ENCODE measurements at regions not wholly inside any gene's neighbourhood (a gene's known extent, or its start where the extent isn't known, plus 50 kb on each side); places are given as distances from the start of the nearest gene placed in this dataset.

DNA sequence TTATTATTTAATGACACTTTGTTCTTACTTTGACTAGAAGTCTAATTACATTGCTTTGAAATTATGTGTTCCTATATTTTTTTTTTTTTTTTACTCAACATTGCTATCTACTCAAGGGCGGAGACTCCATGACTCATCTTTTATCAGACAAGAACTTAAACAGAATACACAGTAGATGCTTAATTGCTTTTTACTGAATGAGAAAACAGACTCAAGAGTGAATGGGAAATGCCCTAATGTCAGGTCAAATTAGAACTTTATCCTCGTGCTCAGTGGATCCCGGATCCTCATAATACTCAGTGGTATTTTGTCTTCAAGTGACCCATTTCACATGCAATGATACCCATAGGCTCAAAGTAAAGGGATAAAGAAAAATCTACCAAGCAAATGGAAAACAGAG, 954.5 kb upstream of the IGFBP7 start:
- TF ChIP-seq ISL1 (CRISPR knock-in tag; IDR thresholded peaks at IDR 0.05) (peak; percentile 76), ESRRG (CRISPR knock-in tag; IDR thresholded peaks at IDR 0.05) (no peak)

DNA sequence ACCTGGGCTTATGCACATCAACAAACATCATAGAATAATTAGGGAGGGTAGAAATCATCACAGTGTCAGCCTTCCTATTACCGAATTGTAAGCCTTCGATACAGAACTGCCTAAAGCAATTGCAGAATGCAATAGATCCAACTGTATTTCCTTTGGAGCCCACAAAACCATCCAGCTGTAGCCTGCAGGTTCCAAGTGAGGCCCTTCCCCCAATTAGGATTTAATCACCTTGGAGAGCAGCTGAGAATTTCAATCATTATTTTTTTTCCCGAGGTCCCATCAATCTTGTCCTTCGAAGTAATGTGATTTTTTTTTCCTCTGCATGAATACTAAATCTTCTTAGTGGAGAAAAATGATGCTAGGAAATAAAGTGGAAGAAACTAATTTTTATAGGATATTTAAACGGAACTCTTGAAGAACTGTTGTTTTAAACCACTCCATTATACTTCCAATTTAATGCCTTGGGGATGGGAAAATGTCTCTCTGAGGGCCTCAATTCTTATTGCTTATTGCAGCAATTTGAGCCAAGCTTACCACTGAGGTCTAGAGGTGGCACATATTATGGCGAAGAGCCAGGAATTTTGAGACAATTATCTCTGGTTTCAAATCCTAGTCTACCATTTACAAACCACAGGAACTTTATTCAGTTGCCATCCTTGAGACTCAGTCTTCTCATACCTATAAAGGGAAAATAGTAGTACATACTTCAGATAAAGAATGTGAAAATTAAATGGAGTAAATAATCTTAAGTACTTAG, 953.4 kb upstream of the IGFBP7 start:
- no peak for ATAC-seq
- no peak for TF ChIP-seq ZNF70 (CRISPR knock-in tag; IDR thresholded peaks at IDR 0.05)
- TF ChIP-seq ARNTL (CRISPR knock-in tag; IDR thresholded peaks at IDR 0.05; ENCODE audit: borderline replicate concordance, low read depth) = no peak
- TF ChIP-seq, protein P1, sequence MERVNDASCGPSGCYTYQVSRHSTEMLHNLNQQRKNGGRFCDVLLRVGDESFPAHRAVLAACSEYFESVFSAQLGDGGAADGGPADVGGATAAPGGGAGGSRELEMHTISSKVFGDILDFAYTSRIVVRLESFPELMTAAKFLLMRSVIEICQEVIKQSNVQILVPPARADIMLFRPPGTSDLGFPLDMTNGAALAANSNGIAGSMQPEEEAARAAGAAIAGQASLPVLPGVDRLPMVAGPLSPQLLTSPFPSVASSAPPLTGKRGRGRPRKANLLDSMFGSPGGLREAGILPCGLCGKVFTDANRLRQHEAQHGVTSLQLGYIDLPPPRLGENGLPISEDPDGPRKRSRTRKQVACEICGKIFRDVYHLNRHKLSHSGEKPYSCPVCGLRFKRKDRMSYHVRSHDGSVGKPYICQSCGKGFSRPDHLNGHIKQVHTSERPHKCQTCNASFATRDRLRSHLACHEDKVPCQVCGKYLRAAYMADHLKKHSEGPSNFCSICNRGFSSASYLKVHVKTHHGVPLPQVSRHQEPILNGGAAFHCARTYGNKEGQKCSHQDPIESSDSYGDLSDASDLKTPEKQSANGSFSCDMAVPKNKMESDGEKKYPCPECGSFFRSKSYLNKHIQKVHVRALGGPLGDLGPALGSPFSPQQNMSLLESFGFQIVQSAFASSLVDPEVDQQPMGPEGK (CRISPR knock-in tag; IDR thresholded peaks at IDR 0.05; ENCODE audit: borderline replicate concordance) = no peak

More for the DNA sequence above, 954.5 kb upstream of the IGFBP7 start:
- ATAC-seq = no peak

DNA sequence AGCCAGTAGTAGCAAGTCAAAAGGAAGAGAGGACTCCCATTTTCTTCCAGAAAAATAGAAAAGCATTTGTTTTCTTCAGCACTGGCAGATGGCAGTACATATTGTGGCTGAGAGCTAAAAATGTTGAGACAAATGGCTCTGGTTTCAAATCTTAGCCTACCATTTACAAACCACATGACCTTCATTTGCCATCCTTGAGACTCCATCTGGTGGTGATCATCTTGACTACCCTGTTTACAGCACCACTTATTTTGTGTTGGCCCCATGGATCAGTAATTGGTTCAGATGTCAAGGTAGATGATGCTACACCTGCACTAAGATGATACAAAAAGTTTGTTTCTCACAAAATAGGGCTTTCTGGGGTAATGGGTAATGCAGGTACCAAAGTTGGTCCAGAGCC, 951.8 kb upstream of the IGFBP7 start:
- TF ChIP-seq ARNTL (CRISPR knock-in tag; IDR thresholded peaks at IDR 0.05; ENCODE audit: borderline replicate concordance, low read depth) (no peak), RARB (CRISPR knock-in tag; IDR thresholded peaks at IDR 0.05) (no peak), ZFP30 (CRISPR knock-in tag; IDR thresholded peaks at IDR 0.05) (no peak), GLIS3 (CRISPR knock-in tag; IDR thresholded peaks at IDR 0.05) (no peak), ISL1 (CRISPR knock-in tag; IDR thresholded peaks at IDR 0.05) (no peak), ZNF8 (CRISPR knock-in tag; IDR thresholded peaks at IDR 0.05) (no peak), OSR1 (CRISPR knock-in tag; IDR thresholded peaks at IDR 0.05) (no peak), BACH2 (CRISPR knock-in tag; IDR thresholded peaks at IDR 0.05; ENCODE audit: borderline replicate concordance) (no peak), PPARA (CRISPR knock-in tag; IDR thresholded peaks at IDR 0.05; ENCODE audit: borderline replicate concordance) (no peak)
- TF ChIP-seq, protein P1 (CRISPR knock-in tag; IDR thresholded peaks at IDR 0.05; ENCODE audit: borderline replicate concordance) = no peak
- TF ChIP-seq, protein P2, sequence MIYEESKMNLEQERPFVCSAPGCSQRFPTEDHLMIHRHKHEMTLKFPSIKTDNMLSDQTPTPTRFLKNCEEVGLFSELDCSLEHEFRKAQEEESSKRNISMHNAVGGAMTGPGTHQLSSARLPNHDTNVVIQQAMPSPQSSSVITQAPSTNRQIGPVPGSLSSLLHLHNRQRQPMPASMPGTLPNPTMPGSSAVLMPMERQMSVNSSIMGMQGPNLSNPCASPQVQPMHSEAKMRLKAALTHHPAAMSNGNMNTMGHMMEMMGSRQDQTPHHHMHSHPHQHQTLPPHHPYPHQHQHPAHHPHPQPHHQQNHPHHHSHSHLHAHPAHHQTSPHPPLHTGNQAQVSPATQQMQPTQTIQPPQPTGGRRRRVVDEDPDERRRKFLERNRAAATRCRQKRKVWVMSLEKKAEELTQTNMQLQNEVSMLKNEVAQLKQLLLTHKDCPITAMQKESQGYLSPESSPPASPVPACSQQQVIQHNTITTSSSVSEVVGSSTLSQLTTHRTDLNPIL (CRISPR knock-in tag; IDR thresholded peaks at IDR 0.05; ENCODE audit: low read depth) = no peak
- TF ChIP-seq, protein P3, sequence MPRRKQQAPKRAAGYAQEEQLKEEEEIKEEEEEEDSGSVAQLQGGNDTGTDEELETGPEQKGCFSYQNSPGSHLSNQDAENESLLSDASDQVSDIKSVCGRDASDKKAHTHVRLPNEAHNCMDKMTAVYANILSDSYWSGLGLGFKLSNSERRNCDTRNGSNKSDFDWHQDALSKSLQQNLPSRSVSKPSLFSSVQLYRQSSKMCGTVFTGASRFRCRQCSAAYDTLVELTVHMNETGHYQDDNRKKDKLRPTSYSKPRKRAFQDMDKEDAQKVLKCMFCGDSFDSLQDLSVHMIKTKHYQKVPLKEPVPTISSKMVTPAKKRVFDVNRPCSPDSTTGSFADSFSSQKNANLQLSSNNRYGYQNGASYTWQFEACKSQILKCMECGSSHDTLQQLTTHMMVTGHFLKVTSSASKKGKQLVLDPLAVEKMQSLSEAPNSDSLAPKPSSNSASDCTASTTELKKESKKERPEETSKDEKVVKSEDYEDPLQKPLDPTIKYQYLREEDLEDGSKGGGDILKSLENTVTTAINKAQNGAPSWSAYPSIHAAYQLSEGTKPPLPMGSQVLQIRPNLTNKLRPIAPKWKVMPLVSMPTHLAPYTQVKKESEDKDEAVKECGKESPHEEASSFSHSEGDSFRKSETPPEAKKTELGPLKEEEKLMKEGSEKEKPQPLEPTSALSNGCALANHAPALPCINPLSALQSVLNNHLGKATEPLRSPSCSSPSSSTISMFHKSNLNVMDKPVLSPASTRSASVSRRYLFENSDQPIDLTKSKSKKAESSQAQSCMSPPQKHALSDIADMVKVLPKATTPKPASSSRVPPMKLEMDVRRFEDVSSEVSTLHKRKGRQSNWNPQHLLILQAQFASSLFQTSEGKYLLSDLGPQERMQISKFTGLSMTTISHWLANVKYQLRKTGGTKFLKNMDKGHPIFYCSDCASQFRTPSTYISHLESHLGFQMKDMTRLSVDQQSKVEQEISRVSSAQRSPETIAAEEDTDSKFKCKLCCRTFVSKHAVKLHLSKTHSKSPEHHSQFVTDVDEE (CRISPR knock-in tag; IDR thresholded peaks at IDR 0.05) = no peak
- TF ChIP-seq, protein P4, sequence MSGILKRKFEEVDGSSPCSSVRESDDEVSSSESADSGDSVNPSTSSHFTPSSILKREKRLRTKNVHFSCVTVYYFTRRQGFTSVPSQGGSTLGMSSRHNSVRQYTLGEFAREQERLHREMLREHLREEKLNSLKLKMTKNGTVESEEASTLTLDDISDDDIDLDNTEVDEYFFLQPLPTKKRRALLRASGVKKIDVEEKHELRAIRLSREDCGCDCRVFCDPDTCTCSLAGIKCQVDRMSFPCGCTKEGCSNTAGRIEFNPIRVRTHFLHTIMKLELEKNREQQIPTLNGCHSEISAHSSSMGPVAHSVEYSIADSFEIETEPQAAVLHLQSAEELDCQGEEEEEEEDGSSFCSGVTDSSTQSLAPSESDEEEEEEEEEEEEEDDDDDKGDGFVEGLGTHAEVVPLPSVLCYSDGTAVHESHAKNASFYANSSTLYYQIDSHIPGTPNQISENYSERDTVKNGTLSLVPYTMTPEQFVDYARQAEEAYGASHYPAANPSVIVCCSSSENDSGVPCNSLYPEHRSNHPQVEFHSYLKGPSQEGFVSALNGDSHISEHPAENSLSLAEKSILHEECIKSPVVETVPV (CRISPR knock-in tag; IDR thresholded peaks at IDR 0.05) = no peak

DNA sequence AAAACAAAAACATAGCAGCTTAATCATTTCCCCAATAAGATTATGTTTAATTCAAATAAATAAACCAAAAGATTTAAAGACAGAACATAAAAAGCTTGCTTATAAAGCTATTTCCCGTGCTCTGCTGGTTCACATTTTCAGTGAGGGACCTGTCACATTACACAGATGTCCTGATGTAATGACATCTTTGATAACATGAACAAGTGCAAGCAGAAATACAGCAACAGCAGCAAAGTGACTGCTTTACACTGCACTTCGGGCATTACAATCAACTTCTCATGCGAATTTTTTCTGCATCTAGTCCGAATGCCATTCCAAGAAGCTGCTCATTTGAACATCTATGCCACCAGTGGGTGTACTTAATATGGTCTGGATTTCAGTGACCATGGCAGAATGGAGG, 940.3 kb upstream of the IGFBP7 start:
- TF ChIP-seq PPARA (CRISPR knock-in tag; IDR thresholded peaks at IDR 0.05; ENCODE audit: borderline replicate concordance) = no peak
- TF ChIP-seq SNAI2 (CRISPR knock-in tag; IDR thresholded peaks at IDR 0.05) = no peak
- no peak for TF ChIP-seq CSDC2 (CRISPR knock-in tag; IDR thresholded peaks at IDR 0.05)
- TF ChIP-seq, protein P2 (CRISPR knock-in tag; IDR thresholded peaks at IDR 0.05; ENCODE audit: low read depth) = no peak
- no peak for TF ChIP-seq OSR1 (CRISPR knock-in tag; IDR thresholded peaks at IDR 0.05)
- no peak for TF ChIP-seq ZNF8 (CRISPR knock-in tag; IDR thresholded peaks at IDR 0.05)
- TF ChIP-seq ZC3H10 (CRISPR knock-in tag; IDR thresholded peaks at IDR 0.05) = no peak
- TF ChIP-seq ESRRG (CRISPR knock-in tag; IDR thresholded peaks at IDR 0.05) = no peak
- no peak for TF ChIP-seq ZNF70 (CRISPR knock-in tag; IDR thresholded peaks at IDR 0.05)
- TF ChIP-seq ZNF565 (CRISPR knock-in tag; conservative IDR thresholded peaks at IDR 0.05; ENCODE audit: low read depth) = no peak
- no peak for TF ChIP-seq GLIS3 (CRISPR knock-in tag; IDR thresholded peaks at IDR 0.05)
- TF ChIP-seq, protein P3 (CRISPR knock-in tag; IDR thresholded peaks at IDR 0.05) = no peak
- no peak for ATAC-seq

More for the DNA sequence above, 951.8 kb upstream of the IGFBP7 start:
- no peak for ATAC-seq

Measured in SK-N-SH treated with all-trans-retinoic acid at 6 μM for 48 hours (cell line).